ENCODE measurements at regions not wholly inside any gene's neighbourhood (a gene's known extent, or its start where the extent isn't known, plus 50 kb on each side); places are given as distances from the start of the nearest gene placed in this dataset.

DNA sequence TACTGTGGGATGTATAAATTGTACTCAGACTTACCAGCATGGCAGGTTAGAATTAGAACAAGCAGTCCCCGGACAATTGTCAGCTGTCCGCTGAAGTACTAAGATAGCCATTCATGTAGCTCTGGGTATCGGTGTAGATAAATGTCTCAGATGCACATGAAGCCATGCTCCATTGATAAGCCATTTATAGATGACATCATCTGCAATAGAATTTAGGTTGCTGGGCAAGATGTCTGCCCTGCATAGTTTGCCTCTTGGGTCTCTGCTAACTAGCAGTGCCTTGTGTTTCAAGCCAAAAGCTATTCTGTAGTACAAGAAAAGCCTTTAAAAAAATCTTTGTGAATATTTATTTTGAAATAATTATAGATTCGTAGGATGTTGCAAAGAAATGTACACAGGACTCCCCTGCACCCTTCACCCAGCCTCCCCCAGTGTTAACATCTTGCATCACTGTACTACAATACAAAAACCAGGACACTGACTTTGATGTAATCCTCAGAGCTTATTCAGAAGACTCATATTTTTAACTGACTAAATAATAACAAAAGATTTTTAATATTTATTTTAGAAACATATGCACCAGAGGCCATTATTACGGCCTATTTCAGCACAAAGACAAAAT lies 220.6 kb upstream of the THRB start:
- TF ChIP-seq CREB1 (IDR thresholded peaks at IDR 0.05): no peak
- TF ChIP-seq, protein P1, sequence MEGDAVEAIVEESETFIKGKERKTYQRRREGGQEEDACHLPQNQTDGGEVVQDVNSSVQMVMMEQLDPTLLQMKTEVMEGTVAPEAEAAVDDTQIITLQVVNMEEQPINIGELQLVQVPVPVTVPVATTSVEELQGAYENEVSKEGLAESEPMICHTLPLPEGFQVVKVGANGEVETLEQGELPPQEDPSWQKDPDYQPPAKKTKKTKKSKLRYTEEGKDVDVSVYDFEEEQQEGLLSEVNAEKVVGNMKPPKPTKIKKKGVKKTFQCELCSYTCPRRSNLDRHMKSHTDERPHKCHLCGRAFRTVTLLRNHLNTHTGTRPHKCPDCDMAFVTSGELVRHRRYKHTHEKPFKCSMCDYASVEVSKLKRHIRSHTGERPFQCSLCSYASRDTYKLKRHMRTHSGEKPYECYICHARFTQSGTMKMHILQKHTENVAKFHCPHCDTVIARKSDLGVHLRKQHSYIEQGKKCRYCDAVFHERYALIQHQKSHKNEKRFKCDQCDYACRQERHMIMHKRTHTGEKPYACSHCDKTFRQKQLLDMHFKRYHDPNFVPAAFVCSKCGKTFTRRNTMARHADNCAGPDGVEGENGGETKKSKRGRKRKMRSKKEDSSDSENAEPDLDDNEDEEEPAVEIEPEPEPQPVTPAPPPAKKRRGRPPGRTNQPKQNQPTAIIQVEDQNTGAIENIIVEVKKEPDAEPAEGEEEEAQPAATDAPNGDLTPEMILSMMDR (IDR thresholded peaks at IDR 0.05; ENCODE audit: control extremely low read depth in 1 of 3, insufficient read depth in 1 of 3, low read depth in 1 of 3, low read length in 3 of 3): no peak
- TF ChIP-seq POLR2AphosphoS5 (IDR thresholded peaks at IDR 0.05; ENCODE audit: low read depth, low read length): no peak
- TF ChIP-seq POLR2A (IDR thresholded peaks at IDR 0.05; ENCODE audit: control extremely low read depth in 1 of 2, low read depth in 2 of 2, low read length in 2 of 2): no peak
- TF ChIP-seq, protein P2, sequence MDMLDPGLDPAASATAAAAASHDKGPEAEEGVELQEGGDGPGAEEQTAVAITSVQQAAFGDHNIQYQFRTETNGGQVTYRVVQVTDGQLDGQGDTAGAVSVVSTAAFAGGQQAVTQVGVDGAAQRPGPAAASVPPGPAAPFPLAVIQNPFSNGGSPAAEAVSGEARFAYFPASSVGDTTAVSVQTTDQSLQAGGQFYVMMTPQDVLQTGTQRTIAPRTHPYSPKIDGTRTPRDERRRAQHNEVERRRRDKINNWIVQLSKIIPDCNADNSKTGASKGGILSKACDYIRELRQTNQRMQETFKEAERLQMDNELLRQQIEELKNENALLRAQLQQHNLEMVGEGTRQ (IDR thresholded peaks at IDR 0.05; ENCODE audit: low read length): no peak
- TF ChIP-seq, protein P3, sequence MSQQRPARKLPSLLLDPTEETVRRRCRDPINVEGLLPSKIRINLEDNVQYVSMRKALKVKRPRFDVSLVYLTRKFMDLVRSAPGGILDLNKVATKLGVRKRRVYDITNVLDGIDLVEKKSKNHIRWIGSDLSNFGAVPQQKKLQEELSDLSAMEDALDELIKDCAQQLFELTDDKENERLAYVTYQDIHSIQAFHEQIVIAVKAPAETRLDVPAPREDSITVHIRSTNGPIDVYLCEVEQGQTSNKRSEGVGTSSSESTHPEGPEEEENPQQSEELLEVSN (IDR thresholded peaks at IDR 0.05): no peak
- no peak for TF ChIP-seq EZH2 (IDR thresholded peaks at IDR 0.05; ENCODE audit: low read depth, low read length, severe bottlenecking)
- TF ChIP-seq, protein P4, sequence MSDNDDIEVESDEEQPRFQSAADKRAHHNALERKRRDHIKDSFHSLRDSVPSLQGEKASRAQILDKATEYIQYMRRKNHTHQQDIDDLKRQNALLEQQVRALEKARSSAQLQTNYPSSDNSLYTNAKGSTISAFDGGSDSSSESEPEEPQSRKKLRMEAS (IDR thresholded peaks at IDR 0.05): no peak
- no peak for TF ChIP-seq MAFK (IDR thresholded peaks at IDR 0.05; ENCODE audit: low read depth, low read length)
- no peak for TF ChIP-seq BACH1 (IDR thresholded peaks at IDR 0.05; ENCODE audit: low read length)
- no peak for TF ChIP-seq NRF1 (IDR thresholded peaks at IDR 0.05; ENCODE audit: low read depth, low read length)
- no peak for TF ChIP-seq RFX5 (IDR thresholded peaks at IDR 0.05; ENCODE audit: borderline replicate concordance, low read depth, low read length)
- no peak for TF ChIP-seq CEBPB (IDR thresholded peaks at IDR 0.05; ENCODE audit: low read depth, low read length)
- no peak for TF ChIP-seq TEAD4 (IDR thresholded peaks at IDR 0.05; ENCODE audit: low read depth, low read length)

Measured in H1 (cell line).